NCI-H187 (cell line): ENCODE measurements at regions not wholly inside any gene's neighbourhood (a gene's known extent, or its start where the extent isn't known, plus 50 kb on each side); places are given as distances from the start of the nearest gene placed in this dataset.
"Not testable (repeated sequence)": the region's sequence is repeated elsewhere in the genome, so short reads cannot be mapped to it uniquely, and the experiment has no call there.

Experiments used
- DNase-seq, 2 experiments: peaks; one replicate each; lab custom pipeline; 2025; lab: John Stamatoyannopoulos, UW

GRCh38 chr5:101036778-101037177 is 133.7 kb upstream of the ST8SIA4 start:
- DNase-seq: no peak

- no peak for DNase-seq
Measured at GRCh38 chr5:101035425-101035824, 132.3 kb upstream of the ST8SIA4 start.

GRCh38 chr5:101024299-101024698 is 121.2 kb upstream of the ST8SIA4 start:
- no peak for DNase-seq

- DNase-seq: no peak
Measured at GRCh38 chr5:101018299-101018698, 115.2 kb upstream of the ST8SIA4 start.

GRCh38 chr5:101012880-101013279 is 109.8 kb upstream of the ST8SIA4 start:
- DNase-seq: no peak

GRCh38 chr5:101009758-101010519 is 106.9 kb upstream of the ST8SIA4 start:
- no peak for DNase-seq

- no peak for DNase-seq
Measured at GRCh38 chr5:100992354-100992753, 89.3 kb upstream of the ST8SIA4 start.

- DNase-seq: not testable (repeated sequence)
Measured at GRCh38 chr5:100983601-100984000, 80.5 kb upstream of the ST8SIA4 start.

GRCh38 chr5:100974082-100974481 is 71.0 kb upstream of the ST8SIA4 start:
- no peak for DNase-seq

GRCh38 chr5:100970646-100971255 is 67.7 kb upstream of the ST8SIA4 start:
- no peak for DNase-seq

- no peak for DNase-seq
Measured at GRCh38 chr5:100965291-100965690, 62.2 kb upstream of the ST8SIA4 start.
